ENCODE measurements at regions not wholly inside any gene's neighbourhood (a gene's known extent, or its start where the extent isn't known, plus 50 kb on each side); places are given as distances from the start of the nearest gene placed in this dataset.

- TF ChIP-seq CTCF (IDR thresholded peaks at IDR 0.05; ENCODE audit: insufficient read depth, low read length, poor library complexity, severe bottlenecking) (no peak), EZH2phosphoT487 (conservative IDR thresholded peaks at IDR 0.05; ENCODE audit: low read length) (no peak)
Observed at GRCh38 chr22:48367731-48368130, 1459.9 kb downstream of the BRD1 start.
